ENCODE measurements at regions not wholly inside any gene's neighbourhood (a gene's known extent, or its start where the extent isn't known, plus 50 kb on each side); places are given as distances from the start of the nearest gene placed in this dataset.

GRCh38 chr1:55547405-55547804, 332.2 kb upstream of the USP24 start:
- ChIA-PET POLR2A (no interaction called here), CTCF (ENCODE audit: unreplicated experiment) (interaction anchor here (1.1 kb wide), 1 partner anchor 11 kb away, joined by 5 read pairs; no protein-coding TSS in a partner anchor)
- no peak overlapping the region for H3K4me2 ChIP-seq (ENCODE audit: low read length)
- H3K36me3 ChIP-seq (ENCODE audit: insufficient read depth, low read length): no peaks in the 10 kb centered on the region
- H4K20me1 ChIP-seq (ENCODE audit: insufficient read depth, low read length): no peaks in the 10 kb centered on the region
- H3K9me3 ChIP-seq (ENCODE audit: low read length): no peaks in the 10 kb centered on the region
- no peak for TF ChIP-seq EZH2phosphoT487 (IDR thresholded peaks at IDR 0.05; ENCODE audit: borderline replicate concordance, low read depth, low read length)
- TF ChIP-seq, protein P1, sequence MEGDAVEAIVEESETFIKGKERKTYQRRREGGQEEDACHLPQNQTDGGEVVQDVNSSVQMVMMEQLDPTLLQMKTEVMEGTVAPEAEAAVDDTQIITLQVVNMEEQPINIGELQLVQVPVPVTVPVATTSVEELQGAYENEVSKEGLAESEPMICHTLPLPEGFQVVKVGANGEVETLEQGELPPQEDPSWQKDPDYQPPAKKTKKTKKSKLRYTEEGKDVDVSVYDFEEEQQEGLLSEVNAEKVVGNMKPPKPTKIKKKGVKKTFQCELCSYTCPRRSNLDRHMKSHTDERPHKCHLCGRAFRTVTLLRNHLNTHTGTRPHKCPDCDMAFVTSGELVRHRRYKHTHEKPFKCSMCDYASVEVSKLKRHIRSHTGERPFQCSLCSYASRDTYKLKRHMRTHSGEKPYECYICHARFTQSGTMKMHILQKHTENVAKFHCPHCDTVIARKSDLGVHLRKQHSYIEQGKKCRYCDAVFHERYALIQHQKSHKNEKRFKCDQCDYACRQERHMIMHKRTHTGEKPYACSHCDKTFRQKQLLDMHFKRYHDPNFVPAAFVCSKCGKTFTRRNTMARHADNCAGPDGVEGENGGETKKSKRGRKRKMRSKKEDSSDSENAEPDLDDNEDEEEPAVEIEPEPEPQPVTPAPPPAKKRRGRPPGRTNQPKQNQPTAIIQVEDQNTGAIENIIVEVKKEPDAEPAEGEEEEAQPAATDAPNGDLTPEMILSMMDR (conservative IDR thresholded peaks at IDR 0.05; ENCODE audit: low read length): no peak
- no peaks in the 10 kb centered on the region for H3K9me2 ChIP-seq (ENCODE audit: insufficient read depth, low read length)
- no TSS peak for BruUV-seq (replicated peaks)
- intact Hi-C loops (cut with micrococcal nuclease; ENCODE audit: unreplicated experiment): no loop called here
- no peak for DNase-seq (ENCODE audit: low spot score)
- no peaks in the 10 kb centered on the region for H3K79me2 ChIP-seq (ENCODE audit: insufficient read depth, low read depth, low read length)
- H3K4me1 ChIP-seq (ENCODE audit: insufficient read depth, low read length, poor library complexity, severe bottlenecking): no peaks in the 10 kb centered on the region
- no peak overlapping the region for H3K4me3 ChIP-seq (ENCODE audit: low read depth, low read length, poor library complexity, severe bottlenecking)
- no peak overlapping the region for H2AFZ ChIP-seq (ENCODE audit: low read length)
- no peak overlapping the region for H3K27ac ChIP-seq (ENCODE audit: low read depth, low read length, poor library complexity, severe bottlenecking)

- CTCF ChIA-PET (ENCODE audit: unreplicated experiment): interaction anchor here (1.1 kb wide), 1 partner anchor 10 kb away, joined by 5 read pairs; no protein-coding TSS in a partner anchor
- H3K27ac ChIP-seq (ENCODE audit: low read depth, low read length, poor library complexity, severe bottlenecking): no peak overlapping the region
- TF ChIP-seq, protein P1 (conservative IDR thresholded peaks at IDR 0.05; ENCODE audit: low read length): no peak
- TF ChIP-seq EZH2phosphoT487 (IDR thresholded peaks at IDR 0.05; ENCODE audit: borderline replicate concordance, low read depth, low read length): no peak
- H4K20me1 ChIP-seq (ENCODE audit: insufficient read depth, low read length): no peaks in the 10 kb centered on the region
- H3K4me1 ChIP-seq (ENCODE audit: insufficient read depth, low read length, poor library complexity, severe bottlenecking): no peaks in the 10 kb centered on the region
- no peak for DNase-seq (ENCODE audit: low spot score)
- intact Hi-C loops (cut with micrococcal nuclease; ENCODE audit: unreplicated experiment): no loop called here
- H3K4me3 ChIP-seq (ENCODE audit: low read depth, low read length, poor library complexity, severe bottlenecking): no peak overlapping the region
- H3K9me2 ChIP-seq (ENCODE audit: insufficient read depth, low read length): no peaks in the 10 kb centered on the region
- no peak overlapping the region for H3K4me2 ChIP-seq (ENCODE audit: low read length)
- no peaks in the 10 kb centered on the region for H3K36me3 ChIP-seq (ENCODE audit: insufficient read depth, low read length)
- H3K9me3 ChIP-seq (ENCODE audit: low read length): no peaks in the 10 kb centered on the region
- BruUV-seq (replicated peaks): no TSS peak
- no peak overlapping the region for H2AFZ ChIP-seq (ENCODE audit: low read length)
- no peaks in the 10 kb centered on the region for H3K79me2 ChIP-seq (ENCODE audit: insufficient read depth, low read depth, low read length)
- POLR2A ChIA-PET: no interaction called here
Observed at GRCh38 chr1:55546553-55546952, 331.4 kb upstream of the USP24 start.

- no peaks in the 10 kb centered on the region for H3K4me1 ChIP-seq (ENCODE audit: insufficient read depth, low read length, poor library complexity, severe bottlenecking)
- ChIA-PET CTCF (ENCODE audit: unreplicated experiment) (no interaction called here), POLR2A (no interaction called here)
- H3K4me2 ChIP-seq (ENCODE audit: low read length): no peak overlapping the region
- no peaks in the 10 kb centered on the region for H3K9me3 ChIP-seq (ENCODE audit: low read length)
- TF ChIP-seq, protein P1 (conservative IDR thresholded peaks at IDR 0.05; ENCODE audit: low read length): no peak
- no peak for TF ChIP-seq EZH2phosphoT487 (IDR thresholded peaks at IDR 0.05; ENCODE audit: borderline replicate concordance, low read depth, low read length)
- H3K36me3 ChIP-seq (ENCODE audit: insufficient read depth, low read length): no peaks in the 10 kb centered on the region
- DNase-seq (ENCODE audit: low spot score): no peak
- no peaks in the 10 kb centered on the region for H3K9me2 ChIP-seq (ENCODE audit: insufficient read depth, low read length)
- H3K79me2 ChIP-seq (ENCODE audit: insufficient read depth, low read depth, low read length): no peaks in the 10 kb centered on the region
- no peak overlapping the region for H3K27ac ChIP-seq (ENCODE audit: low read depth, low read length, poor library complexity, severe bottlenecking)
- no peaks in the 10 kb centered on the region for H4K20me1 ChIP-seq (ENCODE audit: insufficient read depth, low read length)
- BruUV-seq (replicated peaks): no TSS peak
- H2AFZ ChIP-seq (ENCODE audit: low read length): no peak overlapping the region
- no peak overlapping the region for H3K4me3 ChIP-seq (ENCODE audit: low read depth, low read length, poor library complexity, severe bottlenecking)
- intact Hi-C loops (cut with micrococcal nuclease; ENCODE audit: unreplicated experiment): no loop called here
Observed at GRCh38 chr1:55544826-55545225, 329.7 kb upstream of the USP24 start.
